VCaP (cell line): ENCODE measurements at regions not wholly inside any gene's neighbourhood (a gene's known extent, or its start where the extent isn't known, plus 50 kb on each side); places are given as distances from the start of the nearest gene placed in this dataset.
"Not testable (repeated sequence)": the region's sequence is repeated elsewhere in the genome, so short reads cannot be mapped to it uniquely, and the experiment has no call there.

Source experiments
- H3K27ac ChIP-seq: fragments of 450-650 bp; 2 replicates; pipeline ENCODE4 v1.5.1; 2017
- CTCF ChIP-seq: fragments of 450-650 bp; conservative IDR thresholded peaks from 2 replicates; pipeline ENCODE4 v1.5.1; 2017; ENCODE audit warnings: mild to moderate bottlenecking, moderate library complexity

- no peak overlapping the region for H3K27ac ChIP-seq
- TF ChIP-seq CTCF = no peak
Measured at GRCh38 chr4:148651991-148652390, 209.8 kb upstream of the NR3C2 start.

- H3K27ac ChIP-seq = no peak overlapping the region; the same call in 1 of the 2 replicates
Measured at GRCh38 chr4:148649652-148650331, 207.6 kb upstream of the NR3C2 start.

GRCh38 chr4:148643851-148644250 is 201.6 kb upstream of the NR3C2 start:
- TF ChIP-seq CTCF = no peak
- H3K27ac ChIP-seq = no peak overlapping the region

More at GRCh38 chr4:148649652-148650331, 207.6 kb upstream of the NR3C2 start:
- no peak for TF ChIP-seq CTCF

GRCh38 chr4:148642907-148643306 is 200.7 kb upstream of the NR3C2 start:
- TF ChIP-seq CTCF = no peak
- no peak overlapping the region for H3K27ac ChIP-seq

- not testable (repeated sequence) for H3K27ac ChIP-seq
Measured at GRCh38 chr4:148638079-148638478, 195.9 kb upstream of the NR3C2 start.

GRCh38 chr4:148637453-148637852 is 195.2 kb upstream of the NR3C2 start:
- not testable (repeated sequence) for H3K27ac ChIP-seq

- H3K27ac ChIP-seq = no peak overlapping the region
- no peak for TF ChIP-seq CTCF
Measured at GRCh38 chr4:148634476-148634875, 192.3 kb upstream of the NR3C2 start.

- TF ChIP-seq CTCF = no peak
- H3K27ac ChIP-seq = no peak overlapping the region
Measured at GRCh38 chr4:148633720-148634119, 191.5 kb upstream of the NR3C2 start.

- no peak for TF ChIP-seq CTCF
- H3K27ac ChIP-seq = no peak overlapping the region
Measured at GRCh38 chr4:148632476-148632875, 190.3 kb upstream of the NR3C2 start.
